NCI-H1694 treated with DMSO at 0.1 percent for 48 hours (cell line): ENCODE measurements at regions not wholly inside any gene's neighbourhood (a gene's known extent, or its start where the extent isn't known, plus 50 kb on each side); places are given as distances from the start of the nearest gene placed in this dataset.

Experiments
- DNase-seq: peaks from one replicate; lab custom pipeline; 2025; lab: John Stamatoyannopoulos, UW

GRCh38 chr5:174159327-174160114, 114.0 kb downstream of the NSG2 start:
- no peak for DNase-seq

GRCh38 chr5:174165406-174165805, 119.9 kb downstream of the NSG2 start:
- DNase-seq: no peak

GRCh38 chr5:174166231-174167079, 120.9 kb downstream of the NSG2 start:
- DNase-seq: no peak

GRCh38 chr5:174167080-174167910, 121.8 kb downstream of the NSG2 start:
- no peak for DNase-seq

GRCh38 chr5:174172152-174172551, 126.6 kb downstream of the NSG2 start:
- no peak for DNase-seq

GRCh38 chr5:174172566-174172965, 127.1 kb downstream of the NSG2 start:
- DNase-seq: no peak

- no peak for DNase-seq
These were observed 128.3 kb downstream of the NSG2 start for GRCh38 chr5:174173766-174174165.

- no peak for DNase-seq
These were observed 130.3 kb downstream of the NSG2 start for GRCh38 chr5:174175716-174176268.

GRCh38 chr5:174176511-174176910, 131.0 kb downstream of the NSG2 start:
- DNase-seq: no peak

- no peak for DNase-seq
These were observed 132.0 kb downstream of the NSG2 start for GRCh38 chr5:174177531-174177930.

- no peak for DNase-seq
These were observed 132.6 kb downstream of the NSG2 start for GRCh38 chr5:174177976-174178605.

- no peak for DNase-seq
These were observed 135.1 kb downstream of the NSG2 start for GRCh38 chr5:174180639-174181038.

- DNase-seq: no peak
These were observed 136.6 kb downstream of the NSG2 start for GRCh38 chr5:174182111-174182510.

- no peak for DNase-seq
These were observed 138.2 kb downstream of the NSG2 start for GRCh38 chr5:174183701-174184100.

GRCh38 chr5:174185506-174185905, 140.0 kb downstream of the NSG2 start:
- no peak for DNase-seq

GRCh38 chr5:174186096-174186695, 140.7 kb downstream of the NSG2 start:
- no peak for DNase-seq

GRCh38 chr5:174187001-174187400, 141.5 kb downstream of the NSG2 start:
- DNase-seq: no peak

- no peak for DNase-seq
These were observed 142.0 kb downstream of the NSG2 start for GRCh38 chr5:174187481-174187880.

- no peak for DNase-seq
These were observed 142.8 kb downstream of the NSG2 start for GRCh38 chr5:174188295-174188694.

GRCh38 chr5:174189654-174190541, 144.4 kb downstream of the NSG2 start:
- no peak for DNase-seq
